ENCODE measurements at regions not wholly inside any gene's neighbourhood (a gene's known extent, or its start where the extent isn't known, plus 50 kb on each side); places are given as distances from the start of the nearest gene placed in this dataset.
A peak's percentile ranks its signal among the peaks of the same experiment; 100 is the strongest.

GRCh38 chr2:120617055-120617454 is 118.6 kb upstream of the GLI2 start:
- Histone ChIP-seq H3K27ac (ENCODE audit: low read depth, low read length) (no peak overlapping the region), H2BK5ac (ENCODE audit: low read depth, low read length, poor library complexity) (no peak overlapping the region), H3K79me1 (ENCODE audit: low read length) (no peaks in the 10 kb centered on the region), H3K36me3 (ENCODE audit: control insufficient read depth in 1 of 2, insufficient read depth in 2 of 2, low read length in 2 of 2) (no peaks in the 10 kb centered on the region), H3K79me2 (ENCODE audit: control insufficient read depth, insufficient read depth, low read length, poor library complexity) (no peaks in the 10 kb centered on the region), H3K4me1 (ENCODE audit: control insufficient read depth in 1 of 2, insufficient read depth in 2 of 2, low read length in 2 of 2) (no peaks in the 10 kb centered on the region), H3K23ac (ENCODE audit: low read length) (no peak overlapping the region), H3K4me3 (ENCODE audit: low read depth, low read length) (no peak overlapping the region), H3K27me3 (ENCODE audit: insufficient read depth, low read length) (no peaks in the 10 kb centered on the region), H3K4me2 (ENCODE audit: low read length) (no peak overlapping the region), H3K9me3 (ENCODE audit: insufficient read depth, low read depth, low read length) (no peaks in the 10 kb centered on the region), H2AK5ac (ENCODE audit: low read length) (no peak overlapping the region), H4K12ac (ENCODE audit: low read depth, low read length) (no peak overlapping the region), H3K4ac (ENCODE audit: low read depth, low read length) (no peak overlapping the region), H3K18ac (ENCODE audit: low read length) (no peak overlapping the region), H2AFZ (ENCODE audit: insufficient read depth, low read length, poor library complexity) (no peak overlapping the region), H2BK120ac (ENCODE audit: insufficient read depth, low read length, poor library complexity) (no peak overlapping the region), H4K8ac (ENCODE audit: low read depth, low read length) (no peak overlapping the region), H3K9ac (ENCODE audit: low read length) (no peak overlapping the region), H4K91ac (ENCODE audit: low read depth, low read length) (no peak overlapping the region), H3K14ac (ENCODE audit: low read length) (no peak overlapping the region), H2BK12ac (ENCODE audit: low read length) (no peak overlapping the region)
- DNase-seq = no peak
- WGBS (ENCODE audit: extremely low coverage, insufficient coverage, insufficient read length) = no CpG with 5 or more reads among the region's 5 CpGs

GRCh38 chr2:120618830-120619229 is 116.8 kb upstream of the GLI2 start:
- no peak overlapping the region for H3K4me2 ChIP-seq (ENCODE audit: low read length)
- no peaks in the 10 kb centered on the region for H3K36me3 ChIP-seq (ENCODE audit: control insufficient read depth in 1 of 2, insufficient read depth in 2 of 2, low read length in 2 of 2)
- H2BK12ac ChIP-seq (ENCODE audit: low read length) = no peak overlapping the region
- H3K23ac ChIP-seq (ENCODE audit: low read length) = no peak overlapping the region
- no peak overlapping the region for H2AK5ac ChIP-seq (ENCODE audit: low read length)
- H2BK5ac ChIP-seq (ENCODE audit: low read depth, low read length, poor library complexity) = no peak overlapping the region
- no peak overlapping the region for H4K12ac ChIP-seq (ENCODE audit: low read depth, low read length)
- no peaks in the 10 kb centered on the region for H3K79me1 ChIP-seq (ENCODE audit: low read length)
- no peak for DNase-seq
- no peak overlapping the region for H3K9ac ChIP-seq (ENCODE audit: low read length)
- no peak overlapping the region for H3K4me3 ChIP-seq (ENCODE audit: low read depth, low read length)
- H3K18ac ChIP-seq (ENCODE audit: low read length) = no peak overlapping the region
- H3K4ac ChIP-seq (ENCODE audit: low read depth, low read length) = no peak overlapping the region
- H3K14ac ChIP-seq (ENCODE audit: low read length) = no peak overlapping the region
- H2AFZ ChIP-seq (ENCODE audit: insufficient read depth, low read length, poor library complexity) = no peak overlapping the region
- no peaks in the 10 kb centered on the region for H3K4me1 ChIP-seq (ENCODE audit: control insufficient read depth in 1 of 2, insufficient read depth in 2 of 2, low read length in 2 of 2)
- no peak overlapping the region for H2BK120ac ChIP-seq (ENCODE audit: insufficient read depth, low read length, poor library complexity)
- H3K9me3 ChIP-seq (ENCODE audit: insufficient read depth, low read depth, low read length) = peaks cover 2% of the 10 kb centered on the region
- WGBS (ENCODE audit: extremely low coverage, insufficient coverage, insufficient read length) = no CpG with 5 or more reads among the region's 3 CpGs
- no peaks in the 10 kb centered on the region for H3K79me2 ChIP-seq (ENCODE audit: control insufficient read depth, insufficient read depth, low read length, poor library complexity)
- H4K91ac ChIP-seq (ENCODE audit: low read depth, low read length) = no peak overlapping the region
- no peak overlapping the region for H4K8ac ChIP-seq (ENCODE audit: low read depth, low read length)
- no peak overlapping the region for H3K27ac ChIP-seq (ENCODE audit: low read depth, low read length)
- H3K27me3 ChIP-seq (ENCODE audit: insufficient read depth, low read length) = no peaks in the 10 kb centered on the region

- Histone ChIP-seq H3K23ac (ENCODE audit: low read length) (no peak overlapping the region), H3K79me2 (ENCODE audit: control insufficient read depth, insufficient read depth, low read length, poor library complexity) (no peaks in the 10 kb centered on the region), H3K9me3 (ENCODE audit: insufficient read depth, low read depth, low read length) (peaks cover 2% of the 10 kb centered on the region), H3K4me3 (ENCODE audit: low read depth, low read length) (no peak overlapping the region), H3K4ac (ENCODE audit: low read depth, low read length) (no peak overlapping the region), H4K91ac (ENCODE audit: low read depth, low read length) (no peak overlapping the region), H3K14ac (ENCODE audit: low read length) (no peak overlapping the region), H4K12ac (ENCODE audit: low read depth, low read length) (no peak overlapping the region), H3K27ac (ENCODE audit: low read depth, low read length) (no peak overlapping the region), H3K27me3 (ENCODE audit: insufficient read depth, low read length) (no peaks in the 10 kb centered on the region), H3K4me1 (ENCODE audit: control insufficient read depth in 1 of 2, insufficient read depth in 2 of 2, low read length in 2 of 2) (no peaks in the 10 kb centered on the region), H2AFZ (ENCODE audit: insufficient read depth, low read length, poor library complexity) (no peak overlapping the region), H4K8ac (ENCODE audit: low read depth, low read length) (no peak overlapping the region), H2BK12ac (ENCODE audit: low read length) (no peak overlapping the region), H3K18ac (ENCODE audit: low read length) (no peak overlapping the region), H3K79me1 (ENCODE audit: low read length) (no peaks in the 10 kb centered on the region), H2BK120ac (ENCODE audit: insufficient read depth, low read length, poor library complexity) (no peak overlapping the region), H2BK5ac (ENCODE audit: low read depth, low read length, poor library complexity) (no peak overlapping the region), H2AK5ac (ENCODE audit: low read length) (no peak overlapping the region), H3K4me2 (ENCODE audit: low read length) (no peak overlapping the region), H3K9ac (ENCODE audit: low read length) (no peak overlapping the region), H3K36me3 (ENCODE audit: control insufficient read depth in 1 of 2, insufficient read depth in 2 of 2, low read length in 2 of 2) (no peaks in the 10 kb centered on the region)
- DNase-seq = no peak
- no CpG with 5 or more reads among the region's 4 CpGs for WGBS (ENCODE audit: extremely low coverage, insufficient coverage, insufficient read length)
Observed at GRCh38 chr2:120619579-120619978, 116.1 kb upstream of the GLI2 start.

GRCh38 chr2:120620025-120620793 is 115.5 kb upstream of the GLI2 start:
- H3K36me3 ChIP-seq (ENCODE audit: control insufficient read depth in 1 of 2, insufficient read depth in 2 of 2, low read length in 2 of 2) = no peaks in the 10 kb centered on the region
- no peak overlapping the region for H3K9ac ChIP-seq (ENCODE audit: low read length)
- no peak overlapping the region for H3K4ac ChIP-seq (ENCODE audit: low read depth, low read length)
- no peaks in the 10 kb centered on the region for H3K79me2 ChIP-seq (ENCODE audit: control insufficient read depth, insufficient read depth, low read length, poor library complexity)
- no peak overlapping the region for H2BK120ac ChIP-seq (ENCODE audit: insufficient read depth, low read length, poor library complexity)
- DNase-seq = peak; percentile 62 to 90
- H4K8ac ChIP-seq (ENCODE audit: low read depth, low read length) = no peak overlapping the region
- no peak overlapping the region for H3K18ac ChIP-seq (ENCODE audit: low read length)
- H2AFZ ChIP-seq (ENCODE audit: insufficient read depth, low read length, poor library complexity) = no peak overlapping the region
- no peaks in the 10 kb centered on the region for H3K79me1 ChIP-seq (ENCODE audit: low read length)
- no peaks in the 10 kb centered on the region for H3K27me3 ChIP-seq (ENCODE audit: insufficient read depth, low read length)
- H2AK5ac ChIP-seq (ENCODE audit: low read length) = no peak overlapping the region
- no peaks in the 10 kb centered on the region for H3K4me1 ChIP-seq (ENCODE audit: control insufficient read depth in 1 of 2, insufficient read depth in 2 of 2, low read length in 2 of 2)
- H3K23ac ChIP-seq (ENCODE audit: low read length) = no peak overlapping the region
- whole genome bisulfite sequencing (ENCODE audit: extremely low coverage, insufficient coverage, insufficient read length) = no CpG with 5 or more reads among the region's 4 CpGs
- no peak overlapping the region for H2BK5ac ChIP-seq (ENCODE audit: low read depth, low read length, poor library complexity)
- H4K12ac ChIP-seq (ENCODE audit: low read depth, low read length) = no peak overlapping the region
- no peak overlapping the region for H3K4me3 ChIP-seq (ENCODE audit: low read depth, low read length)
- no peak overlapping the region for H4K91ac ChIP-seq (ENCODE audit: low read depth, low read length)
- H3K9me3 ChIP-seq (ENCODE audit: insufficient read depth, low read depth, low read length) = peaks cover 2% of the 10 kb centered on the region
- H3K27ac ChIP-seq (ENCODE audit: low read depth, low read length) = no peak overlapping the region
- H2BK12ac ChIP-seq (ENCODE audit: low read length) = no peak overlapping the region
- no peak overlapping the region for H3K4me2 ChIP-seq (ENCODE audit: low read length)
- no peak overlapping the region for H3K14ac ChIP-seq (ENCODE audit: low read length)

Data from trophoblast cell (in vitro differentiated cells and primary cell).